Raji (cell line): ENCODE measurements at regions not wholly inside any gene's neighbourhood (a gene's known extent, or its start where the extent isn't known, plus 50 kb on each side); places are given as distances from the start of the nearest gene placed in this dataset.

Source experiments
- POLR2A ChIP-seq: IDR thresholded peaks from 2 replicates; pipeline ENCODE4 v1.6.1; 2011; ENCODE audit warnings: low read depth, low read length, control low read depth; ENCODE audit not compliant: insufficient read depth

DNA sequence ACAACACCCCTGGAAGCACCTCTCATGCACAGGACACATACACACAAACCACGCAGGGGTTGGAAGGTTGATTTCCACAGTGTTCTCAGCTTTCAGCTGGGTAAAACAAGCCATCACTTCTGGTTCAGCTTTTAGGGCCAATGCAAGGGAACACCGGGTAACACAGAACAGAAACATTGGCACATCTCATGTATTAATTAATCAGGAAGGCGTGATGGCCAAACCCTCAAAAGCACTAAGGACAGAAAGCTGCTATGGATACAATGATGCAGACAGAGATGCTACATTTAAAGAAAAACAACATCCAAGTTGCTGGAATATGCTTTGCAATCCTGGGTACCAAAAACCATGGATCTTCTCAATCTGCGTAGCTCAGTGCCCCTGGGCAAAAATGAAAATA is 104.3 kb upstream of the BEND6 start:
- TF ChIP-seq POLR2A: no peak

DNA sequence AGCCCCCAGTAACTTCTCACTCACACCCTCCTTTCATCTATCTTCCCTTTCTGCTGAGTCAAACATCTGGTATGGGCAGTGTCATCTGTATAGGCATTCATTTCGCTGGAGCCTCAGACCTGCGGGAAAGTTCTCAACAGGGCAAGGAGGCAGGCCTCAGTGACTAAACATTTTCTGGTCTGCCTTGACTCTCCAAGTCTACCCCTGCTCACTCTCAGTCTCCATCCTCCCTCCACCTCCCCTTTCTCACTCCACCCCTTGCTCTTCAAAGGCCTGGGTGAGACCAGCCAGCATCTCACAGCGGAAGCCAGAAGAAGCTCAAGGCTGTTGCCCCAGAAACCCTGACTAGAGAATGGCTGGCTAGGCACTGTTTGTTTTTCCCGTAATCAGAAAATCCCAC is 105.0 kb upstream of the BEND6 start:
- 0 out of 2 replicates have a peak, but pooled peaks have one; percentile 22 for TF ChIP-seq POLR2A

DNA sequence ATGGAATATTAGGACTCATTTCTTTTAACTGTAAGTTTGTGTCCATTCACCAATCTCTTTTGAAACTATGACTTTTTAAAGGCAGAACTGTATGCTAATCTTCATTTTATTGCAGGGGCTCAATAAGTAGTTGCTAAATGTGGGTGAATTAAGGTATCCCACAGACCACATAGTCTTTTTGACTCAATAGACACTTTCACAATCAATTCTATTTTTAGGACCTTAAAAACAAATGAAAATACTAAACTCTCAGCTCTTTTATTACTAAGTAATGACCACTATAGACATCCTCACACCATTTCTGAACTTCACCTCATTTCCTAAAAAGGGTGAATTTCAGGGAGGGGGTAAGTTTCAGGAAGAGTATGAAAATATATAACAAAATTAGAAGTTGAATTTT is 106.8 kb upstream of the BEND6 start:
- no peak for TF ChIP-seq POLR2A

DNA sequence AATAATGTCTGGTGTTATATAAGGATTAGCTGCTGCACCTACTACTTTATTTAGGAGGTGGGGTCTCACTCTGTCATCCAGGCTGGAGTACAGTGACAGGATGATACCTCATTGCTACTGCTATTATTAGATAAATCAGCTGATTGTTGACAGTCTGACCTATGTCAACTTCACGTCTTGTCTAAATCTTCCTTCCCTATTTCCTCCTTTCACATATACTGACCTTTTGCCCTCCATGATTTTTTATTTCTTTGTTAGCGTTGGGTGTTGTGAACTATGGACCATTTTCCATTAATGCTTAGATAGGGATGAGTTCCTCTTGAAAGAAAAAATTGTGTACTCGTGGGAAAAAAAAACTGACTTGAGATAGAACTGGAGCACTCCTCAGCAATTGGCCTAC is 109.9 kb upstream of the BEND6 start:
- no peak for TF ChIP-seq POLR2A

DNA sequence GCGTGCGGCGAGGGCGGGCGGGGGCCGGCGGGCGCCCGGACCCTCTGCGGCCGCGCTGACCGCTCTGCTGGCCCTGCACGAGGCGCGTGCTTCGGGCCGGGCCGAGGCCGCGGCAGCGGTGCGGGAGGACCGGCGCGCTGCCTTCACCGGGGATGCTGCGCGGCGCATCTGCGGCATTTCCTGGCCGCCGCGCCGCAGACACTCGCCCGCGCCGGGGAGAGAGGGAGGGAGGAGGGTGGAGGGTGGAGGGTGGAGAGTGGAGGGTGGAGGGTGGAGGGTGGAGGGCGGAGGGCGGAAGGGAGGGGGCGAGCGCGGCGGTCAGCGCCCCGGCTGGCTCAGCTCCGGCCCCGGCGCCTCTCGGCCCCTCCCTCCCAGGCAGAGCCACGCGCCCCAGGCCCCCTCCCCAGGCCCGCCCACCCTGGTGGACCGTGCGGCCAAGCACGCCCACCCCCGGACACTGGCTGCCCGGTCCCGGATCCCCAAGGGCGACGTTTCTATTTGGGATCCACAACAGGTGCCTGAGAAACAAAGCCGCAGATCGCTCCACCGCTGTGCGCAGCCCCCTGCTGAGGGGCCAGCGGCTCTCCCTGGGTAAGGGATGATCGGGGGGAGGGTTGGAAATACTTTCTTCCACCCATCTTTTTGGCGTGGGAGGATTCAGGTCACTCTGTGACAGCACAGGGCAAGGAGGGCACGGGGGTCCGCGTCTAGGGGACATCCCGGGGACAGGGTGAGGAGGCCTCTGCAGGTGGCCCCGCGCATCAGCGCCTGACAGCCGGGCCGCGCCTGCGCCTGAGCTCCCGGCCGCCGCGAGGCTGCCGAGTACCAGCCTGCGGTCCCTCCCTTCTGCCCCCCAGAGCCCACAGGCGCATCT is 111.2 kb upstream of the BEND6 start:
- TF ChIP-seq POLR2A: no peak

DNA sequence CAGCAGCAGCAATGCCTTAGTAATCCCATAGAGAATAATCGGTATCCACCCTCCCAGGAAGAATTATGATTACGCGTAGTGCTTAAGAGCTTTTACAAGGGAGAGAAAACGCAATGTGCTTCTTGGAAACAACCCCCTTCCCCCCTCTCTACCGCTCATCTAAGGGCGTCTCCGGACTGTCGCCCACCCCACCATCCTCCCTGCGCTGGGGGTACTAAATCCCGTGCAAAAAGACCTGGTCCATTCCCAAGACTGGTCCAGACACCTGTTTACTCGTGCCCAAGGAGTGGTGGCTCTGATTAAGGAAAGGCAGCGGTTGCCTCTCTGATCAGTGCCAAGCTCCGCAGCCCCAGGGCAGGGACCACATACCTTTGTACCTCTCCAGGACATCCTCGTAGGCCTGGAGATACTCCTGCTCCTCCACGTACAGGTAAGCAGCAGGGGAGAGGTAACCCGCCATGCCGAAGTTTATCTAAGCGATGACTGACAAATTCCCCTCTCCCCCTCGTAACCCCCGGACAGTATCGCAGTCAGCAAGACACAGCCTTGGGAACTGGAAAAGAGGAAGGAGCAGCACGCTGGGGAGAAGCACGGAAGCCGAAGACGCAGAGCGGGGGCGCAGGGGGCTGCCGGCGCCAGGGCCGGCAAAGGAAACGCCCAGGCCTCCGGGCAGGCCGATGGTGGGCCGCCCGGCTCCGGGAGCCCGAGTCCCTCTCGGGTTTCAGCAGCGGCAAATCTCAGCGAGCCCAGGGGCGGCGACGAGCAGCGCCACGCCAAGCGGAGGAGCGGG is 112.0 kb upstream of the BEND6 start:
- TF ChIP-seq POLR2A: no peak

DNA sequence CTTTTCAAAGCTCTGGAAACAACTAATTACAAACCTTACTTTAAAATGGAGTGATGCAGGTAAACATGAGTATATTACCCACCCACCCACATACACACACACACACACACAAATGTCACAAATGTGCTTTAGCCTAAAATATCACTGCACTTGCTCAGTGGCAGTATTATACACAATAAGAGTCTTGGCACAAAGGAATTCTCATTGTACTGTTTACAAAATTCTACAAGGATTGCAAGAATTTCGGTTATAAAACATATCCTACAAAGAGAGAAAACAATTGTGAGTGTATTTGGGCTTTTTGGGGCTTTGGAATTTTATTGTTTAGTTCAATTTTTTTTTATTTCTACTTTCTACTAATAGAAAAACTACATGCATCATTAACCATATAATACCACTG is 113.2 kb upstream of the BEND6 start:
- TF ChIP-seq POLR2A: no peak

- TF ChIP-seq POLR2A: no peak
These were observed 113.5 kb upstream of the BEND6 start for GRCh38 chr6:56841381-56841749.

GRCh38 chr6:56840467-56841380 is 114.2 kb upstream of the BEND6 start:
- no peak for TF ChIP-seq POLR2A

GRCh38 chr6:56839533-56840183 is 115.2 kb upstream of the BEND6 start:
- TF ChIP-seq POLR2A: no peak

DNA sequence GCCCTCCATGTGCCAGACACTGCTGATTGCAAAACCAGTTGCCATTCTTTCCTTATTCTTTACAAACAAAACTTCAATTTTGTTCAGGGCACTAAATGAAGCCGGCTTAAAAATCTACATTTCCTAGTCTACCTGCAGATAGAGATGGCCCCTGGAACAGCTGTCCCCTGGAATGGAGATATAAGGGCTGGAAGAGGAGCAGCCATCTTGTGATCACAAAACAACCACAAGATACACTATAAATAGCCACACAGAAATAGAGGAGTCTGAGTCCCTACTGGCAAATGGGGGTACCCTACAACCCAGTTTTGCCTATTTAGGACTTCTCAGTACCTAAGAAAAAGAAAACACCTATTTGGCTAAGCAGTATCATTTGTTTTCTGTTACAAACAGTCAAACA is 115.9 kb upstream of the BEND6 start:
- no peak for TF ChIP-seq POLR2A

GRCh38 chr6:56838016-56838555 is 116.8 kb upstream of the BEND6 start:
- no peak for TF ChIP-seq POLR2A

- TF ChIP-seq POLR2A: no peak
These were observed 117.5 kb upstream of the BEND6 start for GRCh38 chr6:56837322-56837894.

- TF ChIP-seq POLR2A: no peak
These were observed 119.3 kb upstream of the BEND6 start for GRCh38 chr6:56835612-56836011.
